ENCODE measurements at regions not wholly inside any gene's neighbourhood (a gene's known extent, or its start where the extent isn't known, plus 50 kb on each side); places are given as distances from the start of the nearest gene placed in this dataset.

GRCh38 chr7:51647931-51648351 lies 331.3 kb upstream of the COBL start:
- TF ChIP-seq CTCF (IDR thresholded peaks at IDR 0.05) (no peak), POLR2A (IDR thresholded peaks at IDR 0.05) (no peak)

All from body of pancreas (tissue), 4 donors.